HCT116 (cell line): ENCODE measurements at regions not wholly inside any gene's neighbourhood (a gene's known extent, or its start where the extent isn't known, plus 50 kb on each side); places are given as distances from the start of the nearest gene placed in this dataset.
A peak's percentile ranks its signal among the peaks of the same experiment; 100 is the strongest.
"Not testable (repeated sequence)": the region's sequence is repeated elsewhere in the genome, so short reads cannot be mapped to it uniquely, and the experiment has no call there.

Experiments
- ATAC-seq: fragments of 200-7000 bp; cut with Tn5 transposase; 2 replicates; pipeline ENCODE4 v1.9.1; 2020; ENCODE audit warnings: mild to moderate bottlenecking, moderate library complexity
- BruUV-seq: library from RNA; stranded (reverse); fragments of 400-500 nt; replicated peaks from 2 replicates; lab custom pipeline; 2021; lab: Mats Ljungman, UMichigan
- CTCF ChIA-PET: fragments of 300-600 bp; sonication (Branson Sonifier 250); formaldehyde crosslinking; loops from one replicate; lab custom pipeline; 2021; ENCODE audit warnings: antibody characterized with exemption; lab: Charles Lee
- POLR2A ChIA-PET: fragments of 300-600, 350-600 bp; sonication (Branson Sonifier 250); formaldehyde crosslinking; loops from one replicate; lab custom pipeline; 2021; ENCODE audit warnings: antibody characterized with exemption; lab: Charles Lee
- RAD21 ChIA-PET, 2 experiments: fragments of 300-600 bp; sonication (Branson Sonifier 250); formaldehyde crosslinking; loops; one replicate each; lab custom pipeline; 2023; ENCODE audit warnings: low total read pairs in 2 of 2; ENCODE audit not compliant: uncharacterized antibody in 2 of 2, unreplicated experiment in 2 of 2, low non-redundant PET in 1 of 2; lab: Charles Lee
- DNase-seq: peaks from one replicate; pipeline ENCODE4 v3.0.0-alpha.2; 2010; ENCODE audit warnings: low read depth, low spot score
- H2AFZ ChIP-seq: fragments of 200-600 bp; shearing (Covaris generic), sonication (generic); 2 replicates; pipeline ENCODE4 v1.6.1; 2017; ENCODE audit warnings: low read depth, mixed run types, mixed read lengths, antibody characterized with exemption, low read length; ENCODE audit not compliant: poor library complexity, severe bottlenecking
- H3K27ac ChIP-seq: 2 replicates; pipeline ENCODE4 v1.5.1; 2012; ENCODE audit warnings: low read depth, low read length
- H3K27me3 ChIP-seq: fragments of 200-600 bp; sonication (generic); 2 replicates; pipeline ENCODE4 v1.6.1; 2016; ENCODE audit warnings: mixed run types, low read length, mixed read lengths; ENCODE audit not compliant: insufficient read depth
- H3K36me3 ChIP-seq, 2 experiments: fragments of 200-500 bp in 1 of 2; fragments of 200-600 bp in 1 of 2; sonication (Bioruptor generic) in 1 of 2; sonication (generic) in 1 of 2; 2 replicates each; pipeline versions ENCODE4 v1.5.1 to v1.6.1; 2014 to 2016; ENCODE audit warnings: low read length in 2 of 2, inconsistent platforms in 1 of 2, mixed read lengths in 1 of 2, mixed run types in 1 of 2; ENCODE audit not compliant: insufficient read depth in 2 of 2, control insufficient read depth in 1 of 2
- H3K4me1 ChIP-seq, 2 experiments: fragments of 200-600 bp in 1 of 2; sonication (generic) in 1 of 2; 2 replicates each; pipeline versions ENCODE4 v1.5.1 to v1.6.1; 2012 to 2017; ENCODE audit warnings: low read length in 2 of 2, inconsistent platforms in 1 of 2, mild to moderate bottlenecking in 1 of 2, mixed read lengths in 1 of 2, mixed run types in 1 of 2, moderate library complexity in 1 of 2; ENCODE audit not compliant: insufficient read depth in 2 of 2, control insufficient read depth in 1 of 2
- H3K4me2 ChIP-seq: fragments of 200-600 bp; sonication (generic); 2 replicates; pipeline ENCODE4 v1.6.1; 2017; ENCODE audit warnings: mixed run types, low read length, mixed read lengths
- H3K4me3 ChIP-seq, 2 experiments: fragments of 200-600 bp in 1 of 2; sonication (generic) in 1 of 2; replicated peaks in 1 of 2; 2 replicates each; pipeline ENCODE4 v1.5.1; 2011 to 2016; ENCODE audit warnings: low read length in 2 of 2, control low read depth in 1 of 2, low read depth in 1 of 2, mild to moderate bottlenecking in 1 of 2, mixed read lengths in 1 of 2, mixed run types in 1 of 2
- H3K79me2 ChIP-seq: fragments of 200-600 bp; sonication (generic); 2 replicates; pipeline ENCODE4 v1.6.1; 2017; ENCODE audit warnings: mild to moderate bottlenecking, mixed run types, low read length, moderate library complexity, mixed read lengths; ENCODE audit not compliant: insufficient read depth
- H3K9ac ChIP-seq: fragments of 200-600 bp; sonication (generic); 2 replicates; pipeline ENCODE4 v1.6.1; 2016; ENCODE audit warnings: low read length, mixed read lengths
- H3K9me2 ChIP-seq: fragments of 200-600 bp; sonication (generic), shearing (Covaris generic); 2 replicates; pipeline ENCODE4 v1.6.1; 2017; ENCODE audit warnings: mixed run types, mild to moderate bottlenecking, moderate library complexity; ENCODE audit not compliant: insufficient read depth
- H3K9me3 ChIP-seq, 2 experiments: fragments of 200-500 bp in 1 of 2; fragments of 200-600 bp in 1 of 2; sonication (Bioruptor generic) in 1 of 2; sonication (generic) in 1 of 2; 2 replicates each; pipeline ENCODE4 v1.6.1; 2014 to 2017; ENCODE audit warnings: low read length in 2 of 2, mixed read lengths in 2 of 2, inconsistent platforms in 1 of 2, low read depth in 1 of 2, mild to moderate bottlenecking in 1 of 2, mixed run types in 1 of 2, moderate library complexity in 1 of 2; ENCODE audit not compliant: control insufficient read depth in 1 of 2, insufficient read depth in 1 of 2
- H4K20me1 ChIP-seq: fragments of 200-600 bp; sonication (generic), shearing (Covaris generic); 2 replicates; pipeline ENCODE4 v1.6.1; 2017; ENCODE audit warnings: mixed run types, mild to moderate bottlenecking, moderate library complexity; ENCODE audit not compliant: insufficient read depth
- ATF3 ChIP-seq: IDR thresholded peaks from 2 replicates; pipeline ENCODE4 v1.6.1; 2012
- CTCF ChIP-seq, 3 experiments: fragments of 200-600 bp in 1 of 3; sonication (generic) in 1 of 3; IDR thresholded peaks in 2 of 3; conservative IDR thresholded peaks in 1 of 3; 2 replicates each; pipeline ENCODE4 v1.5.1; 2012 to 2017; ENCODE audit warnings: low read depth in 2 of 3, low read length in 2 of 3, antibody characterized with exemption in 1 of 3, borderline replicate concordance in 1 of 3, control low read depth in 1 of 3, mild to moderate bottlenecking in 1 of 3, mixed read lengths in 1 of 3, mixed run types in 1 of 3, moderate library complexity in 1 of 3; ENCODE audit not compliant: insufficient read depth in 1 of 3
- EZH2 ChIP-seq: fragments of 200-600 bp; sonication (generic); IDR thresholded peaks from 2 replicates; pipeline ENCODE4 v1.6.1; 2017; ENCODE audit warnings: antibody characterized with exemption, mixed run types
- FOSL1 ChIP-seq: IDR thresholded peaks from 2 replicates; pipeline ENCODE4 v1.6.1; 2012; ENCODE audit warnings: low read depth
- POLR2AphosphoS5 ChIP-seq: IDR thresholded peaks from 2 replicates; pipeline ENCODE4 v1.6.1; 2011; ENCODE audit warnings: mild to moderate bottlenecking, low read depth, low read length, moderate library complexity
- RAD21 ChIP-seq: IDR thresholded peaks from 2 replicates; pipeline ENCODE4 v1.6.1; 2012; ENCODE audit warnings: low read depth, mild to moderate bottlenecking
- REST ChIP-seq: IDR thresholded peaks from 2 replicates; pipeline ENCODE4 v1.6.1; 2012; ENCODE audit warnings: low read depth
- SIN3A ChIP-seq: IDR thresholded peaks from 2 replicates; pipeline ENCODE4 v1.6.1; 2012; ENCODE audit warnings: low read depth
- SP1 ChIP-seq: IDR thresholded peaks from 2 replicates; pipeline ENCODE4 v1.6.1; 2012; ENCODE audit warnings: low read depth
- SRF ChIP-seq: IDR thresholded peaks from 2 replicates; pipeline ENCODE4 v1.6.1; 2012; ENCODE audit warnings: low read depth
- TCF7L2 ChIP-seq: IDR thresholded peaks from 2 replicates; pipeline ENCODE4 v1.7.0; 2011; ENCODE audit warnings: borderline replicate concordance, inconsistent platforms; ENCODE audit not compliant: insufficient read depth, insufficient read length; ENCODE audit errors: extremely low read depth
- ZBTB33 ChIP-seq: IDR thresholded peaks from 2 replicates; pipeline ENCODE4 v1.6.1; 2011; ENCODE audit warnings: mild to moderate bottlenecking, low read length, moderate library complexity; ENCODE audit not compliant: insufficient replicate concordance; ENCODE audit errors: extremely low read depth
- ZFX ChIP-seq: fragments of 450-650 bp; IDR thresholded peaks from 2 replicates; pipeline ENCODE4 v1.6.1; 2017
- intact Hi-C: fragments of 100-400 bp; cut with micrococcal nuclease; formaldehyde crosslinking; loops from 2 replicates; pipeline ENCODE4 v1.10.0; 2022

GRCh38 chr4:84244346-84244801 is 254.7 kb downstream of the NKX6-1 start:
- H3K27me3 ChIP-seq, H3K4me3 ChIP-seq, H2AFZ ChIP-seq, H3K4me2 ChIP-seq, H3K36me3 ChIP-seq, CTCF ChIA-PET, H3K9ac ChIP-seq, intact Hi-C loops, POLR2A ChIA-PET, H3K9me2 ChIP-seq, BruUV-seq, H3K9me3 ChIP-seq, RAD21 ChIA-PET, DNase-seq, H3K79me2 ChIP-seq, H3K27ac ChIP-seq, H3K4me1 ChIP-seq, H4K20me1 ChIP-seq: not testable (repeated sequence)
- ATAC-seq = peak; percentile 87
- TF ChIP-seq CTCF (IDR thresholded peaks at IDR 0.05 in 2 of 3, conservative IDR thresholded peaks at IDR 0.05 in 1 of 3; ENCODE audit: borderline replicate concordance in 1 of 3, insufficient read depth in 1 of 3, low read depth in 2 of 3, low read length in 2 of 3) = peak; percentile 30 to 52 (median 45); a peak in 5 of 6 replicates

- Histone ChIP-seq H3K27me3 (no peaks in the 10 kb centered on the region), H3K36me3 (no peaks in the 10 kb centered on the region), H3K4me1 (no peaks in the 10 kb centered on the region), H4K20me1 (no peaks in the 10 kb centered on the region), H3K27ac (no peak overlapping the region), H3K9me3 (no peaks in the 10 kb centered on the region), H2AFZ (no peak overlapping the region), H3K79me2 (no peaks in the 10 kb centered on the region), H3K4me3 (no peak overlapping the region), H3K9ac (no peak overlapping the region), H3K9me2 (no peaks in the 10 kb centered on the region), H3K4me2 (no peak overlapping the region)
- ChIA-PET POLR2A (no interaction called here), RAD21 (no interaction called here), CTCF (no interaction called here)
- no peak for ATAC-seq
- intact Hi-C loops = no loop called here
- no peak for DNase-seq
- BruUV-seq = no TSS peak
- no peak for TF ChIP-seq POLR2AphosphoS5
- no peak for TF ChIP-seq FOSL1
- TF ChIP-seq ZFX = no peak
- TF ChIP-seq RAD21 = no peak
- TF ChIP-seq TCF7L2 = no peak
- TF ChIP-seq ATF3 = no peak
- no peak for TF ChIP-seq REST
- no peak for TF ChIP-seq SIN3A
- no peak for TF ChIP-seq ZBTB33
- no peak for TF ChIP-seq EZH2
- no peak for TF ChIP-seq SP1
- no peak for TF ChIP-seq SRF
Observed at GRCh38 chr4:84243685-84244084, 255.4 kb downstream of the NKX6-1 start.
